Thymus (tissue), 11 donors: ENCODE measurements at regions not wholly inside any gene's neighbourhood (a gene's known extent, or its start where the extent isn't known, plus 50 kb on each side); places are given as distances from the start of the nearest gene placed in this dataset.
"Not testable (repeated sequence)": the region's sequence is repeated elsewhere in the genome, so short reads cannot be mapped to it uniquely, and the experiment has no call there.

Experiments used
- DNase-seq, 9 donors: peaks; one replicate each; pipeline ENCODE4 v3.0.0-alpha.2; 2013; ENCODE audit warnings: low spot score in 9 of 9, low read depth in 6 of 9, missing footprints in 1 of 9
- H3K27ac ChIP-seq, 2 donors: one replicate each; pipeline ENCODE4 v1.5.1; 2013; ENCODE audit warnings: control low read depth in 1 of 2, low read depth in 1 of 2, low read length in 1 of 2, mild to moderate bottlenecking in 1 of 2, moderate library complexity in 1 of 2
- H3K27me3 ChIP-seq, 2 donors: one replicate each; pipeline ENCODE4 v1.5.1; 2013; ENCODE audit warnings: low read length in 1 of 2; ENCODE audit not compliant: control insufficient read depth in 2 of 2, insufficient read depth in 1 of 2
- H3K36me3 ChIP-seq, 2 donors: one replicate each; pipeline ENCODE4 v1.5.1; 2013; ENCODE audit warnings: low read length in 1 of 2, mild to moderate bottlenecking in 1 of 2, moderate library complexity in 1 of 2; ENCODE audit not compliant: control insufficient read depth in 2 of 2, insufficient read depth in 2 of 2
- H3K4me1 ChIP-seq, 2 donors: one replicate each; pipeline ENCODE4 v1.5.1; 2013; ENCODE audit warnings: low read length in 2 of 2; ENCODE audit not compliant: control insufficient read depth in 2 of 2, insufficient read depth in 2 of 2
- H3K4me3 ChIP-seq, 2 donors: one replicate each; pipeline ENCODE4 v1.5.1; 2013; ENCODE audit warnings: low read length in 2 of 2, control low read depth in 1 of 2, mild to moderate bottlenecking in 1 of 2
- H3K9me3 ChIP-seq, 2 donors: one replicate each; pipeline ENCODE4 v1.5.1; 2013; ENCODE audit warnings: low read length in 1 of 2, mild to moderate bottlenecking in 1 of 2; ENCODE audit not compliant: control insufficient read depth in 2 of 2, insufficient read depth in 1 of 2
- WGBS: extraction: QIAGEN DNeasy Blood & Tissue Kit; methylation state at CpG from one replicate; pipeline ENCODE4 v1.1.7; 2013; 5-methylcytosine and 5-hydroxymethylcytosine counted together
- donor health status: healthy.

DNA sequence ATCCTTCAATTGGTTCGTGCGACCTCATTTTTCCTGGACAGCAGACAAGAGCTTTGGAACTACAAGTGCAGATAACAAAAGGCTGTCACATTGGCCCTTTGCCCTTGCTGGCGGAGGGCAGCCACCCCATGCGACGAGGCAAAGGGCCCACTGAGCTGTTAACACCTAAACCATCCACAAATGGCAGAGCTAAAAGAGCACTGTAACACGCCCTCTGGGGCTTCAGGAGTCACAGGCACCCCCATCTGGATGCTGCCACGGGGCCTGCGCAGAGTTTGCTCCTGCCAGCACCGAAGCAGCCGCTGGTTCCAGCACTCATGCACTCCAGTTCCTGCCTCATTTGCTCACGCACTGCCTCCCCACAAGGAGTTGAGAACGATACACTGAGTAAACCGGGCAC lies 524.9 kb downstream of the ZNF385D start:
- Histone ChIP-seq H3K4me1 (no peaks in the 10 kb centered on the region), H3K4me3 (no peak overlapping the region), H3K27ac (no peak overlapping the region), H3K36me3 (no peaks in the 10 kb centered on the region), H3K9me3 (peaks cover 2 to 8% of the 10 kb centered on the region in 2 donors), H3K27me3 (no peaks in the 10 kb centered on the region)
- no peak for DNase-seq
- 88% methylated on average over 13 of the region's 13 CpGs for WGBS

DNA sequence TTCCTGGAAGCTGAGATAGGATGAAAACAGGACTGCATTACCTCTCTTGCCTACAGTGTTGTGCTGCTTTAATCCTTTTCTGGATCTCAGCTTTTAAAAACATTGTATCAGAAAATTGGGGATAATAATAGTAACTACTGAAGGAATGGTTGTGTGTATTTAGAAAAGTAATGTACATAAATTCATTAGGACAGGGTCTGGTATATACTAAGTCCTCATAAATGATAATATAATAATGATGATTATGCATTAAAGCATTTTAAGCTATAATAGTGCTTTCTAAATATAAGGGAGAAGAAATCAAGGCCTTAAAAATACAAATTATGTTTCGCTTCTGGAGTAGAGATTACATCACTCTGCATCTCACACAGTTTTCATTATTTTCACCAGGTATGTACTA lies 530.1 kb downstream of the ZNF385D start:
- peaks cover 0 to 4% of the 10 kb centered on the region in 2 donors for H3K9me3 ChIP-seq
- WGBS, result 93% methylated on average over 1 of the region's 1 CpG
- no peaks in the 10 kb centered on the region for H3K36me3 ChIP-seq

DNA sequence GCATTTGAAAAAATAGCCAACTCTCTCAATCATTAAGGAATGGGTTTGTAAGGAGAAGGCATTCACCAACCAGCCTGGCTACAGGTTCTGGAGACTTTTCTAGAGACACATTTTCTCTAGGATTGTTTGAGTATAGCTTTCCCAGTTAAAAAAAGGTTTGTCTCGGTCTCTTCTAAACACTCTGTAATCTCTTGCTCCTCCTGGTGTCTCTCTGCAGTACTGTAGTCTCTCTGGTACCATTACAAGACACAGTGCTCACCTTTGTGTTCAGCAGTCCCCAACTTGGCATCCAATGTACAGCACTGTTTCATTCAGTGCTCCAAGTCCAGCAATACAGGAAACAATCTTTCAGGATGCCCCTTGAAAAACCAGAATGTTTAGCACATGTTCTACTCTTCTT lies 534.4 kb downstream of the ZNF385D start:
- DNase-seq, result no peak
- H3K4me3 ChIP-seq, result no peak overlapping the region
- 66% methylated on average over 1 of the region's 1 CpG for WGBS
- H3K27ac ChIP-seq, result no peak overlapping the region
- H3K27me3 ChIP-seq, result no peaks in the 10 kb centered on the region
- H3K36me3 ChIP-seq, result no peaks in the 10 kb centered on the region
- H3K9me3 ChIP-seq, result peaks cover 0 to 2% of the 10 kb centered on the region in 2 donors
- no peaks in the 10 kb centered on the region for H3K4me1 ChIP-seq

More for the DNA sequence above, 530.1 kb downstream of the ZNF385D start:
- no peak overlapping the region for H3K4me3 ChIP-seq
- no peak overlapping the region for H3K27ac ChIP-seq
- H3K4me1 ChIP-seq, result no peaks in the 10 kb centered on the region
- H3K27me3 ChIP-seq, result no peaks in the 10 kb centered on the region
- no peak for DNase-seq

DNA sequence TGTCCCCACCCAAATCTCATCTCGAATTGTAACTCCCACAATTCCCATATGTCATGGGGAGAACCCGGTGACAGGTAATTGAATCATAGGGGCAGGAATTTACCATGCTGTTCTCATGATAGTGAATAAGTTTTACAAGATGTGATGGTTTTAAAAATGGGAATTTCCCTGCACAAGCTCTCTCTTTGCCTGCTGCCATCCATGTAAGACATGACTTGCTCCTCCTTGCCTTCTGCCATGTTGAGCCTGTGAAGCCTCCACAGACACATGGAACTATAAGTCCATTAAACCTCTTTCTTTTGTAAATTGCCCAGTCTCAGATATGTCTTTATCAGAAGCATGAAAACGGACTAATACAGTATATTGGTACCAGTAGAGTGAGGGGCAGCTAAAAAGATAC lies 546.9 kb downstream of the ZNF385D start:
- peaks cover 3 to 22% of the 10 kb centered on the region in 2 donors for H3K9me3 ChIP-seq
- H3K4me3 ChIP-seq, DNase-seq, H3K4me1 ChIP-seq, H3K27me3 ChIP-seq, H3K27ac ChIP-seq, H3K36me3 ChIP-seq: not testable (repeated sequence)
- 83% methylated on average over 3 of the region's 3 CpGs for WGBS

DNA sequence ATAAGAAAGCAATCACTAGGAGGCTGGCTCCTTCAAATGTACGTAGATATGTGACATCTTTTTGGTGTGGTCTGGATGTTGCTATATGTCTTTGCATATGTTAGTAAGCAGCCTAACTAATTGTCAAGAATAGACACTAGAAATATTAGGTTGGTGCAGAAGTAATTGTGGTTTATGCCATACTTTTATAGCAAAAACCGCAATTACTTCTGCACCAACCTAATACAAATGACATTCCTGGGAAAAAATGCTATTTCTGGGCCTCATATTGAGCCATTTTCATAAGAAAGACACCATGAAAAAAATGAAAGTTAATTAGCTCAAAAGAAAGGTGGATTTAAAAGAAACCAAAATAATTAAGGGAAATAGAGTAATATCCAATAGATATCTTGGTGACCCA lies 555.8 kb downstream of the ZNF385D start:
- H3K4me1 ChIP-seq, result no peaks in the 10 kb centered on the region
- H3K9me3 ChIP-seq, result peaks cover 0 to 3% of the 10 kb centered on the region in 2 donors

DNA sequence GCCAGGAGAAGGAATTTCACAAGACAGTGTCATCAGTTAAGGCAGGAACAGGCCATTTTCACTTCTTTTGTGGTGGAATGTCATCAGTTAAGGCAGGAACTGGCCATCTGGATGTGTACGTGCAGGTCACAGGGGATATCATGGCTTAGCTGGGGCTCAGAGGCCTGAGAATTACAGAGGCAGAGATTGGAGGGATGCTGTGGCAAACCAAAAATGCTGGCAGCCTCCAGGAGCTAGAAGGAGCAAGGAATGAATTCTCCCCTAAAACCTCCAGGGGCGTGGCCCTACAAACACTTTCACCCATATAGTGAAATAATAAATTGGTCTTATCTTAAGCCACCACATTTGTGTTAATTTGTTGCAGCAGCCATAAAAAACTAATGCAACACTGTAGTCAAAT lies 557.0 kb downstream of the ZNF385D start:
- H3K4me3 ChIP-seq, H3K9me3 ChIP-seq, H3K27ac ChIP-seq, H3K4me1 ChIP-seq, H3K27me3 ChIP-seq, DNase-seq, H3K36me3 ChIP-seq: not testable (repeated sequence)
- WGBS, result 78% methylated on average over 2 of the region's 2 CpGs

More for the DNA sequence above, 555.8 kb downstream of the ZNF385D start:
- 91% methylated on average over 2 of the region's 2 CpGs for WGBS
- Histone ChIP-seq H3K4me3 (no peak overlapping the region), H3K36me3 (no peaks in the 10 kb centered on the region), H3K27ac (no peak overlapping the region), H3K27me3 (no peaks in the 10 kb centered on the region)
- DNase-seq, result no peak

DNA sequence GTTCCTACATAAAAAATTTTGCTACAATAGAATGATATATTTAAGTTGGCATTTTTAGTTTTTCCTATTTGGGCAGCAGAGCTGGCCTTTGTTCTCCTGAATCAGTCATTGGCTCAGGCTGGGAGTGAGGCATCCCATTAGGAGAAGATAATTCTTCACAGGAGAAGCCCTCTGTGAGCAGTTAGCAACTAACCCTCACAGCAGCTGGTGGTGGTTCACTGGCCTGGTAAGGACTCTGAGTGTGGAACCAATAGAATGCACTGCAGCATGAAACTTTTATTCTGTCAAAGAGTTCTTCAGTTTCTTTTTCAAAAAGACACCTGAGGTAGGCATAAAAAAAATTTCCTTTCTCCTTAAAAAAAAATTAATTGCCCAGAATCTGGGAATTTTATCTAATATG lies 562.6 kb downstream of the ZNF385D start:
- H3K9me3 ChIP-seq, result peaks cover 0 to 3% of the 10 kb centered on the region in 2 donors
- H3K4me3 ChIP-seq, result no peak overlapping the region
- H3K36me3 ChIP-seq, result no peaks in the 10 kb centered on the region
- H3K4me1 ChIP-seq, result no peaks in the 10 kb centered on the region
- no peak overlapping the region for H3K27ac ChIP-seq
- H3K27me3 ChIP-seq, result no peaks in the 10 kb centered on the region
- no peak for DNase-seq

DNA sequence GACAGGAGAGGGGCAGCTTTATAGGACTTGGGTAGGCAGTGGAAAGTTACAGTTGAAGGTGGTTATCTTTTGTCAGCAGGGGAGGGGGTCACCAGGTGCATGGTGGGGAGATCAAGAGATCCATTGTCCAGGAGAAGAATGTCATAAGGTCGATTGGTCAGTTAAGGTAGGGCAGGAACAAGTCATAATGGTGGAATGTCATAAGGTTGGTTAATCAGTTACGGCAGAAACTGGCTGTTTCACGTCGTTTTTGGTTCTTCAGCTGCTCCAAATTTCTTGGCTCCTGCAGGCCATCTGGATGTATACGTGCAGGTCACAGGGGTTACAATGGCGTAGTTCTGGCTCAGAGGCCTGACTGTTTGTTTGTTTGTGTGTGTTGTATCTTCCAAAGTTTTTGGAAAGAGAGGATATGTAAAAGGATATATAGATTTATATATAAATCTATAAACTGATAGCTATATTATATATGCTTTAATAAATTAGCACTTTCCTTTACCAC lies 565.1 kb downstream of the ZNF385D start:
- no peak overlapping the region for H3K4me3 ChIP-seq
- H3K4me1 ChIP-seq, result no peaks in the 10 kb centered on the region
- H3K27ac ChIP-seq, result no peak overlapping the region
- 90% methylated on average over 6 of the region's 6 CpGs for WGBS
- H3K36me3 ChIP-seq, result no peaks in the 10 kb centered on the region
- no peaks in the 10 kb centered on the region for H3K27me3 ChIP-seq
- DNase-seq, result no peak
- H3K9me3 ChIP-seq, result no peaks in the 10 kb centered on the region

DNA sequence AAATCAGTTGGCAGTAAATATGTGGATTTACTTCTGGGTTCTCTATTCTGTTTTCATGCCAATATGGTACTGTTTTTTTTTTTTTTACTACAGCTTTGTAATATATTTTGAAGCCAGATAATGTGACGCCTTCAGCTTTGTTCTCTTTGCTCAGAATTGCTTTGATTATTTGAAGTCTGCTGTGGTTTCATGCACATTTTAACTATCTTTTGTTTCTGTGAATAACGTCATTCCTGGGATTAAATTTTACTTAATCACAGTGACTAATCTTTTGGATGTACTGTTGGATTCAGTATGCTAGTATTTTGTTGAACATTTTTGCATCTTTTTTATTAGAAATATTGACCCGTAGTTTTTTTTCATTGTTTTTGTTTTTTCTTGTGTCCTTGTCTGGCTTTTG lies 576.5 kb downstream of the ZNF385D start:
- Histone ChIP-seq H3K9me3 (peaks cover 0 to 3% of the 10 kb centered on the region in 2 donors), H3K36me3 (no peaks in the 10 kb centered on the region), H3K27ac (no peak overlapping the region), H3K27me3 (no peaks in the 10 kb centered on the region), H3K4me1 (no peaks in the 10 kb centered on the region), H3K4me3 (no peak overlapping the region)
- DNase-seq, result no peak
- 91% methylated on average over 3 of the region's 3 CpGs for WGBS

DNA sequence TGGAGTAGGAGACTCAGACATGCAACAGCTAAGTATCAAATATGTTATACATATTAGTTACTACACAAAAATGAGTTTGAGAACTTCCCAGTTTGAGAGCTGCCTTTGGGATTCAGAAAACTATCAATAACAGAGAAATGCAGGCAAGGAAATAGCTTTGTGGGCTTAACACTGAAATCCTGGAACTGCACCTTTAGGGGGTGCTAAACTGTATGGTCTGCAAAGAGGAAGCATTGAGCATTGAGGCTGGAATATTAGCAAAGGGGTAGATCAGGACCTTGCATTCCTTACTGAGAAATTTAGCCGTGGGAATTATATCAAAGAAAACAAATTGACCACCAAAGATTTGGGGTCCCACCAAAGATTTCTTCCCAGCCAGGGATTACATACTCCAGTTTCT lies 580.0 kb downstream of the ZNF385D start:
- Histone ChIP-seq H3K27me3 (no peaks in the 10 kb centered on the region), H3K36me3 (no peaks in the 10 kb centered on the region), H3K4me3 (no peak overlapping the region), H3K27ac (no peak overlapping the region), H3K9me3 (no peaks in the 10 kb centered on the region), H3K4me1 (no peaks in the 10 kb centered on the region)
- no peak for DNase-seq
- 90% methylated on average over 1 of the region's 1 CpG for WGBS
